ENCODE measurements at regions not wholly inside any gene's neighbourhood (a gene's known extent, or its start where the extent isn't known, plus 50 kb on each side); places are given as distances from the start of the nearest gene placed in this dataset.

DNA sequence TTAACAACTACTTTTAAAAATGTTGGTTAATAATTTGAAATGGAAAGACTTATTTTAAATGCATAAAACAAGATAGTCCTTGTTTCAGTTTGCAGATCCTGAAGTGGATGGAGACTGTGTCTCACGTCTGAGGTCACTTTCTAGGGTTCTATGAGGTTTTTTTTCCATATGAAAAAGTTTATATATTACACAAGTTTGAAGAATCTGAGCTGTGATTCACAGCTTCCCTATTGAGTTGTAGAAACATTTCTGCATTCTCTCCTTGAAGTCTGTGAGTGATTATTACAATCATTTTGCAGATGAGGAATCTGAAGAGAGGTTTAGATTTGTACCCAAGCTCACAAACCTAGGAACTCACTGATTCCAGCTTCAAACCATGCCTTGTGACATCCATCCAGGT lies 442.5 kb upstream of the KLF4 start:
- TF ChIP-seq POLR2AphosphoS5 (IDR thresholded peaks at IDR 0.05; ENCODE audit: insufficient read depth in 1 of 2, low read depth in 1 of 2) (no peak), POLR2A (IDR thresholded peaks at IDR 0.05) (no peak)
- TF ChIP-seq, protein P1, sequence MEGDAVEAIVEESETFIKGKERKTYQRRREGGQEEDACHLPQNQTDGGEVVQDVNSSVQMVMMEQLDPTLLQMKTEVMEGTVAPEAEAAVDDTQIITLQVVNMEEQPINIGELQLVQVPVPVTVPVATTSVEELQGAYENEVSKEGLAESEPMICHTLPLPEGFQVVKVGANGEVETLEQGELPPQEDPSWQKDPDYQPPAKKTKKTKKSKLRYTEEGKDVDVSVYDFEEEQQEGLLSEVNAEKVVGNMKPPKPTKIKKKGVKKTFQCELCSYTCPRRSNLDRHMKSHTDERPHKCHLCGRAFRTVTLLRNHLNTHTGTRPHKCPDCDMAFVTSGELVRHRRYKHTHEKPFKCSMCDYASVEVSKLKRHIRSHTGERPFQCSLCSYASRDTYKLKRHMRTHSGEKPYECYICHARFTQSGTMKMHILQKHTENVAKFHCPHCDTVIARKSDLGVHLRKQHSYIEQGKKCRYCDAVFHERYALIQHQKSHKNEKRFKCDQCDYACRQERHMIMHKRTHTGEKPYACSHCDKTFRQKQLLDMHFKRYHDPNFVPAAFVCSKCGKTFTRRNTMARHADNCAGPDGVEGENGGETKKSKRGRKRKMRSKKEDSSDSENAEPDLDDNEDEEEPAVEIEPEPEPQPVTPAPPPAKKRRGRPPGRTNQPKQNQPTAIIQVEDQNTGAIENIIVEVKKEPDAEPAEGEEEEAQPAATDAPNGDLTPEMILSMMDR (IDR thresholded peaks at IDR 0.05) = no peak
- intact Hi-C loops (cut with DNase I) = no loop called here
- no peaks in the 10 kb centered on the region for H3K36me3 ChIP-seq
- no peaks in the 10 kb centered on the region for H3K27me3 ChIP-seq
- H3K27ac ChIP-seq = no peak overlapping the region
- H3K9me3 ChIP-seq = no peaks in the 10 kb centered on the region
- H3K4me3 ChIP-seq = no peak overlapping the region
- H3K4me1 ChIP-seq = peaks cover 7% of the 10 kb centered on the region
- DNase-seq (ENCODE audit: extremely low spot score in 2 of 2) = no peak

DNA sequence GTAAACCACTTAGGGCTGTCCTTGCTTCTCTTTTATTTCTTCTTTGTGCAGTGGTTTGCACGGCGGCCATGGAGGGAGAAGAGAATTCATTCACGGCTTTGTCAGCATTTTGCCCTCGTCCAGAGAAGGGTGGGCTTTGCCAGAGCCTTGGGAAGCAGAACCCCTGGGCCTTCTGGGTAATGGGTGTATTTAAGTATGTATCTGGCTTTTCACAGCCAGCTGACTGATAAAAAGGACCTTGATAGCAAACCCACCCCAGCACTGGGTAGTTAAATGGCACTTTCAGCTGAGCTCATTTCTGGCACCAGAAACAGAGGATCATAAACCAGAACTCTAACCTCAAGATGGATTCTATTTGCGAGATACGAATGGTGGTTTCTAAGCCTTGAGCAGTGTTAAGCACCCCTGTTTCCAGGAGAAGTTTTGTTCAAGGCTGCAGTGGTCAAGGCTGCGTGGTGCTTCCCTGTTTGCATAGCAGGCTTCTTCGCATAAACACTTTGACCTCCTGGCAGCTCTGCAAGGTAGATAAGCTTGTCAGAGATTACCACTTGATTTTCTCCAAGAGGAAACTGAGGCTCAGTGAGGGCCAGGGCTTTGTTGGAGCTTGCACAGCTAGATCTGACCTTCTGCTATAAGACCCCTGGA lies 441.6 kb upstream of the KLF4 start:
- Histone ChIP-seq H3K9me3 (no peaks in the 10 kb centered on the region), H3K4me3 (no peak overlapping the region), H3K27ac (no peak overlapping the region), H3K4me1 (peaks cover 7% of the 10 kb centered on the region), H3K27me3 (no peaks in the 10 kb centered on the region), H3K36me3 (no peaks in the 10 kb centered on the region)
- TF ChIP-seq, protein P1 (IDR thresholded peaks at IDR 0.05) = no peak
- TF ChIP-seq POLR2AphosphoS5 (IDR thresholded peaks at IDR 0.05; ENCODE audit: insufficient read depth in 1 of 2, low read depth in 1 of 2) = no peak
- TF ChIP-seq POLR2A (IDR thresholded peaks at IDR 0.05) = no peak
- DNase-seq (ENCODE audit: extremely low spot score in 2 of 2) = no peak
- intact Hi-C loops (cut with DNase I) = no loop called here

DNA sequence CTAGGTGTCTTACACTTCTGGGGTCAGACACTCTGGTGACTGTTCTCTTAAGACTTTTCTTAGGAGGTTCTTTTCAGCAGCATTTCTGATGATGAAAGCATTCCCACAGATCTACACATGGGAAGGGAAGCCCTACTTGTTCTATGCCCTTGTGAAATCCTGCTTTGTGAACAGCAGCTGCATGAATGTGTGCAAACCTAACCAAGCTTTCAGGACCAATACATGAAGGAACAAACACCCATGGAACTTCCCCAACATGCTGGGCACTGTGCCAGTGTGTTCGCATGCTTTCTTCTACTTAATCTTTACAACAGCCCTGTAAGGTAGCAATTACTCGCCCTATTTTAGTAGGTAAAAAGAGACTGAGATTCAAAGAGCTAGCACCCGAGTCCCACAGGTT lies 439.9 kb upstream of the KLF4 start:
- no peaks in the 10 kb centered on the region for H3K9me3 ChIP-seq
- H3K36me3 ChIP-seq = no peaks in the 10 kb centered on the region
- TF ChIP-seq, protein P1 (IDR thresholded peaks at IDR 0.05) = no peak
- TF ChIP-seq POLR2AphosphoS5 (IDR thresholded peaks at IDR 0.05; ENCODE audit: insufficient read depth in 1 of 2, low read depth in 1 of 2) (no peak), POLR2A (IDR thresholded peaks at IDR 0.05) (no peak)
- no peak for DNase-seq (ENCODE audit: extremely low spot score in 2 of 2)
- no peak overlapping the region for H3K27ac ChIP-seq
- no peaks in the 10 kb centered on the region for H3K27me3 ChIP-seq
- peaks cover 7% of the 10 kb centered on the region for H3K4me1 ChIP-seq
- no peak overlapping the region for H3K4me3 ChIP-seq
- intact Hi-C loops (cut with DNase I) = no loop called here

DNA sequence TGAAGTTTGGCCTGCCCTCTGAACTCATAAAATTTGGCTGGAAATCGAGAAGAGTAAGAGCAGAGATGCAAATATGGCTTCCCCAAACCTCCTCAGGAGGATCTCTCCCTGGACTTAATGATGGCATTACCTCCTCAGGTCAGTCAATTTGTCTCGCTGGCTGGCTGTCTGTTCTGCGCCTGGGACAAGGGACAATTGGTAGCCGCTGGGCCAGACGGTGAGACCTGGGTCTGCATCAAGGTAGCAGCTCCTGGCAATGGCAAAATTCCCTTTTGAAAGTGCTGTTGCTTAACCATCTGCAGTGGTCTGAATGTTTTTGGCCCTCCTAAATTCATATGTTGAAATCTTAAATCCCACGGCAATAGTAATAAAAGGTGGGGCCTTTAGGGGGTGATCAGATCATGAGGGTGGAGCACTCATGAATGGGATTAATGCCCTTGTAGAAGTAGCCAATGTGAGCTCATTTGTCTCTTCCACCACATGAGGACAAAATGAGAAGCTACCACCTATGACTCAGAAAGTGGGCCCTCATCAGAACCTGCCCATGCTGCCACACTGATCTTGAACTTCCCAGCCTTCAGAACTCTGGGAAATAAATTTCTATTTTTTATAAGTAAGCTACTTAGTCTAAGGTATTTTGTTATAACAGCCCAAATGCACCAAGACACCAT lies 439.3 kb upstream of the KLF4 start:
- intact Hi-C loops (cut with DNase I) = no loop called here
- no peaks in the 10 kb centered on the region for H3K9me3 ChIP-seq
- no peak for DNase-seq (ENCODE audit: extremely low spot score in 2 of 2)

More for the DNA sequence above, 439.3 kb upstream of the KLF4 start:
- H3K4me3 ChIP-seq = no peak overlapping the region
- no peaks in the 10 kb centered on the region for H3K27me3 ChIP-seq
- H3K4me1 ChIP-seq = peaks cover 7% of the 10 kb centered on the region
- no peak overlapping the region for H3K27ac ChIP-seq
- no peaks in the 10 kb centered on the region for H3K36me3 ChIP-seq
- TF ChIP-seq, protein P1 (IDR thresholded peaks at IDR 0.05) = no peak
- TF ChIP-seq POLR2AphosphoS5 (IDR thresholded peaks at IDR 0.05; ENCODE audit: insufficient read depth in 1 of 2, low read depth in 1 of 2) (no peak), POLR2A (IDR thresholded peaks at IDR 0.05) (no peak)

All from vagina (tissue), 2 donors.